ENCODE measurements at regions not wholly inside any gene's neighbourhood (a gene's known extent, or its start where the extent isn't known, plus 50 kb on each side); places are given as distances from the start of the nearest gene placed in this dataset.

GRCh38 chr13:47000165-47000564 is 103.3 kb upstream of the HTR2A start:
- H3K27ac ChIP-seq: no peak overlapping the region

GRCh38 chr13:46996316-46997030 is 99.6 kb upstream of the HTR2A start:
- Histone ChIP-seq H2AFZ (no peak overlapping the region), H3K9me3 (ENCODE audit: low read depth) (no peaks in the 10 kb centered on the region), H3K79me2 (no peaks in the 10 kb centered on the region), H3K36me3 (replicated peaks; ENCODE audit: insufficient read depth, low read depth) (no peaks in the 10 kb centered on the region), H3K27me3 (no peaks in the 10 kb centered on the region), H3K4me1 (ENCODE audit: insufficient read depth) (no peaks in the 10 kb centered on the region), H4K20me1 (ENCODE audit: insufficient read depth, poor library complexity, severe bottlenecking) (no peaks in the 10 kb centered on the region), H3K27ac (no peak overlapping the region), H3K4me2 (no peak overlapping the region), H3K9me2 (replicated peaks; ENCODE audit: insufficient read depth) (no peaks in the 10 kb centered on the region), H3K4me3 (no peak overlapping the region)
- DNase-seq (ENCODE audit: low spot score): no peak
- WGBS (ENCODE audit: low lambda C conversion rate, missing lambda C conversion rate): 89% methylated on average over 4 of the region's 4 CpGs
- TF ChIP-seq EZH2 (IDR thresholded peaks at IDR 0.05; ENCODE audit: borderline replicate concordance) (no peak), EZH2phosphoT487 (IDR thresholded peaks at IDR 0.05; ENCODE audit: low read depth, severe bottlenecking, unreplicated experiment) (no peak)
- TF ChIP-seq, protein P1, sequence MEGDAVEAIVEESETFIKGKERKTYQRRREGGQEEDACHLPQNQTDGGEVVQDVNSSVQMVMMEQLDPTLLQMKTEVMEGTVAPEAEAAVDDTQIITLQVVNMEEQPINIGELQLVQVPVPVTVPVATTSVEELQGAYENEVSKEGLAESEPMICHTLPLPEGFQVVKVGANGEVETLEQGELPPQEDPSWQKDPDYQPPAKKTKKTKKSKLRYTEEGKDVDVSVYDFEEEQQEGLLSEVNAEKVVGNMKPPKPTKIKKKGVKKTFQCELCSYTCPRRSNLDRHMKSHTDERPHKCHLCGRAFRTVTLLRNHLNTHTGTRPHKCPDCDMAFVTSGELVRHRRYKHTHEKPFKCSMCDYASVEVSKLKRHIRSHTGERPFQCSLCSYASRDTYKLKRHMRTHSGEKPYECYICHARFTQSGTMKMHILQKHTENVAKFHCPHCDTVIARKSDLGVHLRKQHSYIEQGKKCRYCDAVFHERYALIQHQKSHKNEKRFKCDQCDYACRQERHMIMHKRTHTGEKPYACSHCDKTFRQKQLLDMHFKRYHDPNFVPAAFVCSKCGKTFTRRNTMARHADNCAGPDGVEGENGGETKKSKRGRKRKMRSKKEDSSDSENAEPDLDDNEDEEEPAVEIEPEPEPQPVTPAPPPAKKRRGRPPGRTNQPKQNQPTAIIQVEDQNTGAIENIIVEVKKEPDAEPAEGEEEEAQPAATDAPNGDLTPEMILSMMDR (IDR thresholded peaks at IDR 0.05; ENCODE audit: poor library complexity): no peak

More at GRCh38 chr13:47000165-47000564, 103.3 kb upstream of the HTR2A start:
- H3K4me2 ChIP-seq: no peak overlapping the region
- H2AFZ ChIP-seq: no peak overlapping the region
- H4K20me1 ChIP-seq (ENCODE audit: insufficient read depth, poor library complexity, severe bottlenecking): no peaks in the 10 kb centered on the region
- no peaks in the 10 kb centered on the region for H3K4me1 ChIP-seq (ENCODE audit: insufficient read depth)
- no peaks in the 10 kb centered on the region for H3K36me3 ChIP-seq (replicated peaks; ENCODE audit: insufficient read depth, low read depth)
- no peaks in the 10 kb centered on the region for H3K9me2 ChIP-seq (replicated peaks; ENCODE audit: insufficient read depth)
- H3K9me3 ChIP-seq (ENCODE audit: low read depth): no peaks in the 10 kb centered on the region
- H3K79me2 ChIP-seq: no peaks in the 10 kb centered on the region
- TF ChIP-seq, protein P1 (IDR thresholded peaks at IDR 0.05; ENCODE audit: poor library complexity): no peak
- TF ChIP-seq EZH2phosphoT487 (IDR thresholded peaks at IDR 0.05; ENCODE audit: low read depth, severe bottlenecking, unreplicated experiment) (no peak), EZH2 (IDR thresholded peaks at IDR 0.05; ENCODE audit: borderline replicate concordance) (no peak)
- DNase-seq (ENCODE audit: low spot score): no peak
- H3K4me3 ChIP-seq: no peak overlapping the region
- H3K27me3 ChIP-seq: no peaks in the 10 kb centered on the region
- 83% methylated on average over 3 of the region's 3 CpGs for WGBS (ENCODE audit: low lambda C conversion rate, missing lambda C conversion rate)

DNA sequence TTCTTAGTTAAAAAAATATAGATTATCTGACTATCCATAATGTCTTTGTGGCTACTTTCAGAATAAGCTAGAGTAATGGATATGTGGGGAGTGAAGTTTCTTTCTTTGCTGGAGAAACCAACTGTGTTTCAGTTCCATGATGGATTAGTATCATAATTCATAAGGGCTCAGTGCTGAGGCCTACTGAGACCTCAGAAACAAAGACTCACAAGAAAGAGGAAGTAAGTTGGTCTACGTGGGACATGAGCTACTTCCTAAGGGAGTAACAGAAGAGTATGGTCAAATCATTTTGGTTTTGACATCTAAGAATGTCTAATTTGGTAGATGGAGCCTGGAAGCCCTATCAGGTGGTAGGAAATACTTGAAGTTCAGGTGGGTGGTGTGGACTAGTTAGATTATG is 99.0 kb upstream of the HTR2A start:
- TF ChIP-seq EZH2phosphoT487 (IDR thresholded peaks at IDR 0.05; ENCODE audit: low read depth, severe bottlenecking, unreplicated experiment) (no peak), EZH2 (IDR thresholded peaks at IDR 0.05; ENCODE audit: borderline replicate concordance) (no peak)
- TF ChIP-seq, protein P1 (IDR thresholded peaks at IDR 0.05; ENCODE audit: poor library complexity): no peak
- H3K27ac ChIP-seq: no peak overlapping the region
- no peaks in the 10 kb centered on the region for H3K4me1 ChIP-seq (ENCODE audit: insufficient read depth)
- no peaks in the 10 kb centered on the region for H3K9me2 ChIP-seq (replicated peaks; ENCODE audit: insufficient read depth)
- H3K79me2 ChIP-seq: no peaks in the 10 kb centered on the region
- no peak overlapping the region for H3K4me3 ChIP-seq
- no peaks in the 10 kb centered on the region for H3K27me3 ChIP-seq
- no peak for DNase-seq (ENCODE audit: low spot score)
- no peaks in the 10 kb centered on the region for H3K9me3 ChIP-seq (ENCODE audit: low read depth)
- no peaks in the 10 kb centered on the region for H4K20me1 ChIP-seq (ENCODE audit: insufficient read depth, poor library complexity, severe bottlenecking)
- H3K36me3 ChIP-seq (replicated peaks; ENCODE audit: insufficient read depth, low read depth): no peaks in the 10 kb centered on the region
- WGBS (ENCODE audit: low lambda C conversion rate, missing lambda C conversion rate): 85% methylated on average over 1 of the region's 1 CpG
- H2AFZ ChIP-seq: no peak overlapping the region
- no peak overlapping the region for H3K4me2 ChIP-seq

Data from hepatocyte (in vitro differentiated cells).